ENCODE measurements at regions not wholly inside any gene's neighbourhood (a gene's known extent, or its start where the extent isn't known, plus 50 kb on each side); places are given as distances from the start of the nearest gene placed in this dataset.

- intact Hi-C loops (cut with micrococcal nuclease; ENCODE audit: unreplicated experiment), result no loop called here
- Histone ChIP-seq H3K27ac (ENCODE audit: low read depth, low read length, poor library complexity, severe bottlenecking) (no peak overlapping the region), H3K4me1 (ENCODE audit: insufficient read depth, low read length, poor library complexity, severe bottlenecking) (no peaks in the 10 kb centered on the region), H3K4me3 (ENCODE audit: low read depth, low read length, poor library complexity, severe bottlenecking) (no peak overlapping the region), H2AFZ (ENCODE audit: low read length) (no peak overlapping the region), H3K4me2 (ENCODE audit: low read length) (no peak overlapping the region), H3K9me2 (ENCODE audit: insufficient read depth, low read length) (no peaks in the 10 kb centered on the region), H3K36me3 (ENCODE audit: insufficient read depth, low read length) (no peaks in the 10 kb centered on the region), H3K9me3 (ENCODE audit: low read length) (no peaks in the 10 kb centered on the region), H4K20me1 (ENCODE audit: insufficient read depth, low read length) (no peaks in the 10 kb centered on the region), H3K79me2 (ENCODE audit: insufficient read depth, low read depth, low read length) (no peaks in the 10 kb centered on the region)
- no peak for TF ChIP-seq CTCF (conservative IDR thresholded peaks at IDR 0.05; ENCODE audit: low read length)
- TF ChIP-seq EZH2phosphoT487 (IDR thresholded peaks at IDR 0.05; ENCODE audit: borderline replicate concordance, low read depth, low read length), result no peak
- CTCF ChIA-PET (ENCODE audit: unreplicated experiment), result no interaction called here
- DNase-seq (ENCODE audit: low spot score), result no peak
- POLR2A ChIA-PET, result interaction anchor here (0.6 kb wide), 1 partner anchor 713 kb away, joined by 4 read pairs; no protein-coding TSS in a partner anchor
- no TSS peak for BruUV-seq (replicated peaks)
Observed at GRCh38 chr4:96763546-96763945, 923.7 kb downstream of the PDHA2 start.

GRCh38 chr4:96766359-96766758 lies 926.5 kb downstream of the PDHA2 start:
- CTCF ChIA-PET (ENCODE audit: unreplicated experiment), result no interaction called here
- Histone ChIP-seq H3K36me3 (ENCODE audit: insufficient read depth, low read length) (no peaks in the 10 kb centered on the region), H3K4me3 (ENCODE audit: low read depth, low read length, poor library complexity, severe bottlenecking) (no peak overlapping the region), H3K27ac (ENCODE audit: low read depth, low read length, poor library complexity, severe bottlenecking) (no peak overlapping the region), H3K9me3 (ENCODE audit: low read length) (no peaks in the 10 kb centered on the region), H3K79me2 (ENCODE audit: insufficient read depth, low read depth, low read length) (no peaks in the 10 kb centered on the region), H3K4me1 (ENCODE audit: insufficient read depth, low read length, poor library complexity, severe bottlenecking) (no peaks in the 10 kb centered on the region), H3K9me2 (ENCODE audit: insufficient read depth, low read length) (no peaks in the 10 kb centered on the region), H3K4me2 (ENCODE audit: low read length) (no peak overlapping the region), H2AFZ (ENCODE audit: low read length) (no peak overlapping the region), H4K20me1 (ENCODE audit: insufficient read depth, low read length) (no peaks in the 10 kb centered on the region)
- BruUV-seq (replicated peaks), result no TSS peak
- intact Hi-C loops (cut with micrococcal nuclease; ENCODE audit: unreplicated experiment), result no loop called here
- TF ChIP-seq CTCF (conservative IDR thresholded peaks at IDR 0.05; ENCODE audit: low read length), result no peak
- TF ChIP-seq EZH2phosphoT487 (IDR thresholded peaks at IDR 0.05; ENCODE audit: borderline replicate concordance, low read depth, low read length), result no peak
- POLR2A ChIA-PET, result no interaction called here
- DNase-seq (ENCODE audit: low spot score), result no peak

GRCh38 chr4:96767815-96768480 lies 928.1 kb downstream of the PDHA2 start:
- H4K20me1 ChIP-seq (ENCODE audit: insufficient read depth, low read length), result no peaks in the 10 kb centered on the region
- intact Hi-C loops (cut with micrococcal nuclease; ENCODE audit: unreplicated experiment), result no loop called here
- no peak overlapping the region for H3K27ac ChIP-seq (ENCODE audit: low read depth, low read length, poor library complexity, severe bottlenecking)
- H3K4me1 ChIP-seq (ENCODE audit: insufficient read depth, low read length, poor library complexity, severe bottlenecking), result no peaks in the 10 kb centered on the region
- no peak overlapping the region for H3K4me2 ChIP-seq (ENCODE audit: low read length)
- H3K9me3 ChIP-seq (ENCODE audit: low read length), result no peaks in the 10 kb centered on the region
- no peak overlapping the region for H2AFZ ChIP-seq (ENCODE audit: low read length)
- H3K9me2 ChIP-seq (ENCODE audit: insufficient read depth, low read length), result no peaks in the 10 kb centered on the region
- ChIA-PET CTCF (ENCODE audit: unreplicated experiment) (no interaction called here), POLR2A (no interaction called here)
- no peaks in the 10 kb centered on the region for H3K36me3 ChIP-seq (ENCODE audit: insufficient read depth, low read length)
- TF ChIP-seq CTCF (conservative IDR thresholded peaks at IDR 0.05; ENCODE audit: low read length), result no peak
- no peak for TF ChIP-seq EZH2phosphoT487 (IDR thresholded peaks at IDR 0.05; ENCODE audit: borderline replicate concordance, low read depth, low read length)
- H3K4me3 ChIP-seq (ENCODE audit: low read depth, low read length, poor library complexity, severe bottlenecking), result no peak overlapping the region
- BruUV-seq (replicated peaks), result no TSS peak
- no peaks in the 10 kb centered on the region for H3K79me2 ChIP-seq (ENCODE audit: insufficient read depth, low read depth, low read length)
- DNase-seq (ENCODE audit: low spot score), result no peak

Data from OCI-LY7 (cell line).